Lung microvascular endothelial cell (primary cell): ENCODE measurements at regions not wholly inside any gene's neighbourhood (a gene's known extent, or its start where the extent isn't known, plus 50 kb on each side); places are given as distances from the start of the nearest gene placed in this dataset.
A peak's percentile ranks its signal among the peaks of the same experiment; 100 is the strongest.
"Not testable (repeated sequence)": the region's sequence is repeated elsewhere in the genome, so short reads cannot be mapped to it uniquely, and the experiment has no call there.

Experiments
- DNase-seq, 2 donors: peaks; one replicate each; pipeline versions ENCODE4 v3.0.0 to v3.0.0-alpha.2; 2010; ENCODE audit warnings: low read depth in 2 of 2

DNA sequence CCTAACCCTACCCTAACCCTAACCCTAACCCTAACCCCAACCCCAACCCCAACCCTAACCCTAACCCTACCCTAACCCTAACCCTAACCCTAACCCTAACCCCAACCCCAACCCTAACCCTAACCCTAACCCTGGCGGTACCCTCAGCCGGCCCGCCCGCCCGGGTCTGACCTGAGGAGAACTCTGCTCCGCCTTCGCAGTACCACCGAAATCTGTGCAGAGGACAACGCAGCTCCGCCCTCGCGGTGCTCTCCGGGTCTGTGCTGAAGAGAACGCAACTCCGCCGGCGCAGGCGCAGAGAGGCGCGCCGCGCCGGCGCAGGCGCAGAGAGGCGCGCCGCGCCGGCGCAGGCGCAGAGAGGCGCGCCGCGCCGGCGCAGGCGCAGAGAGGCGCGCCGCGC, 56.1 kb upstream of the IQSEC3 start:
- DNase-seq: not testable (repeated sequence)

- peak in 1 of 2 donors; percentile 0 for DNase-seq
Measured at GRCh38 chr12:10879-11812, 55.4 kb upstream of the IQSEC3 start.

DNA sequence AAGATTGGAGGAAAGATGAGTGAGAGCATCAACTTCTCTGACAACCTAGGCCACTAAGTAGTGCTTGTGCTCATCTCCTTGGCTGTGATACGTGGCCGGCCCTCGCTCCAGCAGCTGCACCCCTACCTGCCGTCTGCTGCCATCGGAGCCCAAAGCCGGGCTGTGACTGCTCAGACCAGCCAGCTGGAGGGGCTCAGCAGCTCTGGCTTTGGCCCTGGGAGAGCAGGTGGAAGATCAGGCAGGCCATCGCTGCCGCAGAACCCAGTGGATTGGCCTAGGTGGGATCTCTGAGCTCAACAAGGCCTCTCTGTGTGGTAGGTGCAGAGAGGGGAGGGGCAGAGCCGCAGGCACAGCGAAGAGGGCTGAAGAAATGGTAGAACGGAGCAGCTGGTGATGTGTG, 54.3 kb upstream of the IQSEC3 start:
- peak in 1 of 2 donors; percentile 3 for DNase-seq

- DNase-seq: peak; percentile 30 to 45
Measured at GRCh38 chr12:12725-13640, 53.6 kb upstream of the IQSEC3 start.

- peak in 1 of 2 donors; percentile 6 for DNase-seq
Measured at GRCh38 chr12:13841-14240, 52.7 kb upstream of the IQSEC3 start.

DNA sequence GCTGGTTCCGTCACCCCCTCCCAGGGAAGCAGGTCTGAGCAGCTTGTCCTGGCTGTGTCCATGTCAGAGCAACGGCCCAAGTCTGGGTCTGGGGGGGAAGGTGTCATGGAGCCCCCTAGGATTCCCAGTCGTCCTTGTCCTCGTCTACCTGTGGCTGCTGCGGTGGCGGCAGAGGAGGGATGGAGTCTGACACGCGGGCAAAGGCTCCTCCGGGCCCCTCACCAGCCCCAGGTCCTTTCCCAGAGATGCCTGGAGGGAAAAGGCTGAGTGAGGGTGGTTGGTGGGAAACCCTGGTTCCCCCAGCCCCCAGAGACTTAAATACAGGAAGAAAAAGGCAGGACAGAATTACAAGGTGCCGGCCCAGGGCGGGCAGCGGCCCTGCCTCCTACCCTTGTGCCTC, 51.9 kb upstream of the IQSEC3 start:
- DNase-seq: not testable (repeated sequence)

- not testable (repeated sequence) for DNase-seq
Measured at GRCh38 chr12:15381-15780, 51.2 kb upstream of the IQSEC3 start.

DNA sequence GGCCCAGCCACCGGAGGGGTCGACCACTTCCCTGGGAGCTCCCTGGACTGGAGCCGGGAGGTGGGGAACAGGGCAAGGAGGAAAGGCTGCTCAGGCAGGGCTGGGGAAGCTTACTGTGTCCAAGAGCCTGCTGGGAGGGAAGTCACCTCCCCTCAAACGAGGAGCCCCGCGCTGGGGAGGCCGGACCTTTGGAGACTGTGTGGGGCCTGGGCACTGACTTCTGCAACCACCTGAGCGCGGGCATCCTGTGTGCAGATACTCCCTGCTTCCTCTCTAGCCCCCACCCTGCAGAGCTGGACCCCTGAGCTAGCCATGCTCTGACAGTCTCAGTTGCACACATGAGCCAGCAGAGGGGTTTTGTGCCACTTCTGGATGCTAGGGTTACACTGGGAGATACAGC, 50.5 kb upstream of the IQSEC3 start:
- not testable (repeated sequence) for DNase-seq

DNA sequence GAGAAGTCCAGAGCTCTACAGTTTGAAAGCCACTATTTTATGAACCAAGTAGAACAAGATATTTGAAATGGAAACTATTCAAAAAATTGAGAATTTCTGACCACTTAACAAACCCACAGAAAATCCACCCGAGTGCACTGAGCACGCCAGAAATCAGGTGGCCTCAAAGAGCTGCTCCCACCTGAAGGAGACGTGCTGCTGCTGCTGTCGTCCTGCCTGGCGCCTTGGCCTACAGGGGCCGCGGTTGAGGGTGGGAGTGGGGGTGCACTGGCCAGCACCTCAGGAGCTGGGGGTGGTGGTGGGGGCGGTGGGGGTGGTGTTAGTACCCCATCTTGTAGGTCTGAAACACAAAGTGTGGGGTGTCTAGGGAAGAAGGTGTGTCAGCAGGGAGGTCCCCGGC, 50.0 kb upstream of the IQSEC3 start:
- not testable (repeated sequence) for DNase-seq
